ENCODE measurements at regions not wholly inside any gene's neighbourhood (a gene's known extent, or its start where the extent isn't known, plus 50 kb on each side); places are given as distances from the start of the nearest gene placed in this dataset.

GRCh38 chr2:83661711-83662110, 797.4 kb downstream of the SUCLG1 start:
- TF ChIP-seq GABPA (tag; conservative IDR thresholded peaks at IDR 0.05; ENCODE audit: low read depth) (no peak), ZBTB9 (CRISPR knock-in tag; IDR thresholded peaks at IDR 0.05) (no peak), SMARCE1 (IDR thresholded peaks at IDR 0.05) (no peak), KDM5B (IDR thresholded peaks at IDR 0.05; ENCODE audit: insufficient replicate concordance, low read depth, low read length) (no peak), SMARCC2 (IDR thresholded peaks at IDR 0.05; ENCODE audit: low read depth) (no peak), E2F1 (CRISPR knock-in tag; IDR thresholded peaks at IDR 0.05) (no peak), ZKSCAN8 (CRISPR knock-in tag; IDR thresholded peaks at IDR 0.05) (no peak)
